Fibroblast of lung (primary cell): ENCODE measurements at regions not wholly inside any gene's neighbourhood (a gene's known extent, or its start where the extent isn't known, plus 50 kb on each side); places are given as distances from the start of the nearest gene placed in this dataset.

Experiments used
- DNase-seq, 2 donors: peaks; one replicate each; pipeline versions ENCODE4 v3.0.0 to v3.0.0-alpha.2; 2010; ENCODE audit warnings: low read depth in 2 of 2
- H2AFZ ChIP-seq: 2 replicates; pipeline ENCODE4 v1.5.1; 2012; ENCODE audit warnings: low read length, control low read depth, inconsistent platforms
- H3K27ac ChIP-seq: 2 replicates; pipeline ENCODE4 v1.5.1; 2011; ENCODE audit warnings: low read length, control low read depth; ENCODE audit not compliant: insufficient read depth
- H3K27me3 ChIP-seq: 2 replicates; pipeline ENCODE4 v1.5.1; 2011; ENCODE audit warnings: mild to moderate bottlenecking, low read length; ENCODE audit not compliant: control insufficient read depth, insufficient read depth
- H3K36me3 ChIP-seq: 2 replicates; pipeline ENCODE4 v1.5.1; 2011; ENCODE audit warnings: low read length; ENCODE audit not compliant: control insufficient read depth, insufficient read depth
- H3K4me1 ChIP-seq: 2 replicates; pipeline ENCODE4 v1.5.1; 2011; ENCODE audit warnings: low read length; ENCODE audit not compliant: control insufficient read depth, insufficient read depth; ENCODE audit errors: extremely low read depth
- H3K4me2 ChIP-seq: 2 replicates; pipeline ENCODE4 v1.5.1; 2011; ENCODE audit warnings: low read length, control low read depth; ENCODE audit not compliant: insufficient read depth; ENCODE audit errors: extremely low read depth
- H3K4me3 ChIP-seq, 4 experiments: fragments of 200-600 bp in 1 of 4; sonication (generic) in 1 of 4; replicated peaks in 1 of 4; 2 replicates each; pipeline ENCODE4 v1.5.1; 2011 to 2016; ENCODE audit warnings: low read length in 4 of 4, low read depth in 3 of 4, mild to moderate bottlenecking in 3 of 4, control low read depth in 2 of 4, inconsistent platforms in 1 of 4, mixed read lengths in 1 of 4; ENCODE audit not compliant: insufficient read depth in 1 of 4; ENCODE audit errors: control extremely low read depth in 1 of 4
- H3K79me2 ChIP-seq: 2 replicates; pipeline ENCODE4 v1.5.1; 2012; ENCODE audit warnings: mild to moderate bottlenecking, low read length, inconsistent platforms; ENCODE audit not compliant: control insufficient read depth, insufficient read depth
- H3K9ac ChIP-seq: 2 replicates; pipeline ENCODE4 v1.5.1; 2011; ENCODE audit warnings: mild to moderate bottlenecking, low read length, control low read depth; ENCODE audit not compliant: insufficient read depth
- H3K9me3 ChIP-seq: 2 replicates; pipeline ENCODE4 v1.5.1; 2012; ENCODE audit warnings: low read depth, low read length; ENCODE audit not compliant: control insufficient read depth, insufficient read depth
- H4K20me1 ChIP-seq: 2 replicates; pipeline ENCODE4 v1.5.1; 2011; ENCODE audit warnings: low read length; ENCODE audit not compliant: control insufficient read depth, insufficient read depth; ENCODE audit errors: extremely low read depth
- CTCF ChIP-seq, 2 donors: IDR thresholded peaks in 1 of 2; conservative IDR thresholded peaks in 1 of 2; 1 replicate in 1 of 2; 2 replicates in 1 of 2; pipeline ENCODE4 v1.5.1; 2011 to 2012; ENCODE audit warnings: low read length in 2 of 2, control low read depth in 1 of 2, inconsistent platforms in 1 of 2, low read depth in 1 of 2, mild to moderate bottlenecking in 1 of 2
- EZH2 ChIP-seq: IDR thresholded peaks from 2 replicates; pipeline ENCODE4 v1.5.1; 2012; ENCODE audit warnings: low read length, control low read depth, mild to moderate bottlenecking; ENCODE audit errors: missing control alignments

DNA sequence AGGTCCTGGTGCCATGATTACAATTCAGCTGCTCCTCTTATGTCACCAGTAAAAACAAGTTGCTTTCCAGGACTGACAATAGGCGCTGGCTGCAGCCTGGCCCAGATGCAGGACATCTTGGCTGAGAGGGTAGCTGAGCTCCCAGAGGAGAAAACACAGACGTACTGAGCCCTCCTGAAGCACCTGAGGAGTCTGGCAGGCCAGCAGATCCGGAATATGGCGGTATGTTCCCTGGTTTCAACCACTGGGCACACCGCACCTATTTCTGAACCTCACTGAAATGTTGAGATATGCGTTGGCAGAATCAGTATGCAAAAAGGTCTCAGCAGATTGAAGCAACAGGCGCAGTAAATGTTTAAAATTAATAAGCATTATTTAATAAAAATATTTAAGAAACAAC lies 73.1 kb upstream of the BZW1 start:
- Histone ChIP-seq H3K4me1 (peaks cover 15% of the 10 kb centered on the region), H3K4me2 (no peak overlapping the region), H4K20me1 (no peaks in the 10 kb centered on the region), H3K36me3 (no peaks in the 10 kb centered on the region), H3K79me2 (no peaks in the 10 kb centered on the region), H3K4me3 (no peak overlapping the region), H3K27ac (no peak overlapping the region), H3K27me3 (no peaks in the 10 kb centered on the region), H3K9ac (no peak overlapping the region), H3K9me3 (no peaks in the 10 kb centered on the region), H2AFZ (no peak overlapping the region)
- TF ChIP-seq EZH2 (no peak), CTCF (conservative IDR thresholded peaks at IDR 0.05 in 1 of 2, IDR thresholded peaks at IDR 0.05 in 1 of 2; ENCODE audit: low read depth in 1 of 2, low read length in 2 of 2) (no peak)
- no peak for DNase-seq

DNA sequence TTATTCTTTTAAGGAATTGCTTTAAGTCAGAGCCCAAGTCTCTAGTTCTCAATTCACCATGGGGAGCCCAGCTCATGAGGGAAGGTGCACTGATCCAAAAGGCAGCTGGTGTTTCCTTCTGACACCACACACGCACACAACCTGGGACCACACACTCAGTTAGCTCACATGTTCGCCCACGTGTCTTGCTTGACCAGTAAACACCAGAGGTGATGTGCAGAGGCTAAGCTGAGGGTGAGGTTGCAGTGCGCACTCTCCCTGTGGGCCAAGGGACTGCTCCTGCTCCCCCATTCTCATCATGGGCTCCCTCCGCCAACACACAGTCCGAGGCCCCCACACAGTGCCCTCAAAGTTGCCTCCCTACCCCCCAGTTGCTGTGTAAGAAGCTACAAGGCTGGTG lies 70.8 kb upstream of the BZW1 start:
- Histone ChIP-seq H3K9ac (no peak overlapping the region), H2AFZ (no peak overlapping the region), H3K27ac (no peak overlapping the region), H3K4me1 (peaks cover 12% of the 10 kb centered on the region), H3K36me3 (no peaks in the 10 kb centered on the region), H4K20me1 (no peaks in the 10 kb centered on the region), H3K79me2 (no peaks in the 10 kb centered on the region), H3K4me3 (no peak overlapping the region), H3K27me3 (no peaks in the 10 kb centered on the region), H3K4me2 (no peak overlapping the region), H3K9me3 (no peaks in the 10 kb centered on the region)
- TF ChIP-seq CTCF (conservative IDR thresholded peaks at IDR 0.05 in 1 of 2, IDR thresholded peaks at IDR 0.05 in 1 of 2; ENCODE audit: low read depth in 1 of 2, low read length in 2 of 2), result no peak
- no peak for TF ChIP-seq EZH2
- DNase-seq, result no peak

GRCh38 chr2:200741468-200742202 lies 70.1 kb upstream of the BZW1 start:
- Histone ChIP-seq H3K4me1 (peaks cover 12% of the 10 kb centered on the region), H3K4me3 (peak overlapping the region in 1 of 4 experiments; percentile 25), H3K27ac (peak overlapping the region; percentile 15), H3K9me3 (no peaks in the 10 kb centered on the region), H3K27me3 (no peaks in the 10 kb centered on the region), H3K9ac (no peak overlapping the region), H3K79me2 (no peaks in the 10 kb centered on the region), H2AFZ (no peak overlapping the region), H3K4me2 (no peak overlapping the region), H4K20me1 (no peaks in the 10 kb centered on the region), H3K36me3 (no peaks in the 10 kb centered on the region)
- DNase-seq, result no peak
- TF ChIP-seq EZH2 (no peak), CTCF (conservative IDR thresholded peaks at IDR 0.05 in 1 of 2, IDR thresholded peaks at IDR 0.05 in 1 of 2; ENCODE audit: low read depth in 1 of 2, low read length in 2 of 2) (no peak)
